H1 (cell line): ENCODE measurements at regions not wholly inside any gene's neighbourhood (a gene's known extent, or its start where the extent isn't known, plus 50 kb on each side); places are given as distances from the start of the nearest gene placed in this dataset.

Source experiments
- ASH2L ChIP-seq: fragments of 200-600, 300-600 bp; sonication (generic); IDR thresholded peaks from one replicate; pipeline ENCODE4 v1.7.1; 2017; ENCODE audit warnings: low read length
- HDAC2 ChIP-seq, 2 experiments: fragments of 300-600 bp in 1 of 2; sonication (generic) in 1 of 2; IDR thresholded peaks; 2 replicates each; pipeline ENCODE4 v1.6.1; 2011 to 2012; ENCODE audit warnings: low read depth in 2 of 2, low read length in 2 of 2, mild to moderate bottlenecking in 2 of 2, moderate library complexity in 2 of 2, borderline replicate concordance in 1 of 2, inconsistent platforms in 1 of 2
- RNF2 ChIP-seq: fragments of 200-900, 300-1000 bp; sonication (generic); IDR thresholded peaks from 2 replicates; pipeline ENCODE4 v1.7.1; 2016; ENCODE audit warnings: borderline replicate concordance, low read depth, mild to moderate bottlenecking, antibody characterized with exemption, low read length; ENCODE audit not compliant: poor library complexity, severe bottlenecking; ENCODE audit errors: missing control alignments
- TEAD4 ChIP-seq: IDR thresholded peaks from 2 replicates; pipeline ENCODE4 v1.6.1; 2012; ENCODE audit warnings: low read depth, low read length, inconsistent platforms, mixed read lengths

GRCh38 chr2:19686439-19686838, 215.3 kb downstream of the TTC32 start (continued):
- TF ChIP-seq ASH2L (no peak), TEAD4 (no peak), HDAC2 (IDR thresholded peaks at IDR 0.05; ENCODE audit: borderline replicate concordance in 1 of 2, low read depth in 2 of 2, low read length in 2 of 2) (no peak), RNF2 (no peak)
- TF ChIP-seq, all 59 proteins: peak for 0
